ENCODE measurements at regions not wholly inside any gene's neighbourhood (a gene's known extent, or its start where the extent isn't known, plus 50 kb on each side); places are given as distances from the start of the nearest gene placed in this dataset.

GRCh38 chr3:104901396-104901795 lies 465.3 kb upstream of the ALCAM start:
- TF ChIP-seq POLR2A (IDR thresholded peaks at IDR 0.05) (no peak), CTCF (IDR thresholded peaks at IDR 0.05) (no peak)
